SK-N-DZ (cell line): ENCODE measurements at regions not wholly inside any gene's neighbourhood (a gene's known extent, or its start where the extent isn't known, plus 50 kb on each side); places are given as distances from the start of the nearest gene placed in this dataset.
A peak's percentile ranks its signal among the peaks of the same experiment; 100 is the strongest.
"Not testable (repeated sequence)": the region's sequence is repeated elsewhere in the genome, so short reads cannot be mapped to it uniquely, and the experiment has no call there.

Experiments used
- DNase-seq: peaks from one replicate; pipeline ENCODE4 v3.0.0-alpha.2; 2015; ENCODE audit warnings: low spot score
- small RNA-seq, 2 experiments: library from RNA; depleted of rRNA; stranded (forward); fragments of <200 nt; gene quantifications; one replicate each; pipeline ENCODE3, GENCODE V24; 2014

DNA sequence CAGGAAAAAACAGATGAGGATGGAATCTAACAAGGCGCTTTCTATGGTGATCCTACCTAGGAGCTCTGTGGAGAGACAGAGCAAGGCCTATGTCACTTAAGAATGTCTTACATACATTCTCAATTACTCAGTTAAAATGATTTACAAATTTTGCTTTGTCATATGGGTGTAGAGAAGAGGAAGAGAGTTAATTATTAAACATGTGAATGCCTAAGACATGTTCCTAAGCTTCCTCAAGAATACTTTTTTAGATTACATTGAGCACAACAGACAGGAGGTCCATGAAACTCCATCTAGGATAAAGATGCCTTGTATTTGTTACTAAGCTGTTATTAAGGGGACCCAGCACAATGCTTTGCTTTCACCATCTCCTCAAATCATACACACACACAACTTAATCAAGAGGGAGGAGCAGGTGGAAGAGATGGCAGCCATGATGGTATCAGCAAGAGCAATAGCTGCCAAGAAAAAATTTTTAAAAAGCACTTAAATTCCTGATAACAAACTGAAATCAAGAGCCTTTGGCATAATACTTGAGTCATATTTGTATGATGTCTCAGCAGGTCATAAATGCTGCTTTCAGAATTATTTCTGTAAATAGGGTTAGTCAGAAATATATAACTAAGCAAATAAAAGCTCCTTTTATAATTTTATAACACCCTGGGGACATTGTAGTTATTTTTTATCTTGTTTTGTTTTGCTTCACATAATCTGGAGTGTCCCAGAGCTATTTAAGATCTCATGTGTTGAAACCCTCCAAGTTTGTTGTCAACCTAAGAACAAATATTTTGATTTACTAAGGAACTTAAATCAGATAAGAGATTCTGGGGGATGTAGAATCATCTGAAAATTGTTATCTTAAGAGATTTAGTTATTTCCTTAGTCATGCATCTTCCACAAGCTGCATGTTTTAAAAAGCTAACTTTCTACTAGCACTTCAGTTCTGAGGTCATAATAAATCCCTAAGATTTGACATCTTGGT lies 70.0 kb upstream of the CD2AP start:
- DNase-seq: no peak

DNA sequence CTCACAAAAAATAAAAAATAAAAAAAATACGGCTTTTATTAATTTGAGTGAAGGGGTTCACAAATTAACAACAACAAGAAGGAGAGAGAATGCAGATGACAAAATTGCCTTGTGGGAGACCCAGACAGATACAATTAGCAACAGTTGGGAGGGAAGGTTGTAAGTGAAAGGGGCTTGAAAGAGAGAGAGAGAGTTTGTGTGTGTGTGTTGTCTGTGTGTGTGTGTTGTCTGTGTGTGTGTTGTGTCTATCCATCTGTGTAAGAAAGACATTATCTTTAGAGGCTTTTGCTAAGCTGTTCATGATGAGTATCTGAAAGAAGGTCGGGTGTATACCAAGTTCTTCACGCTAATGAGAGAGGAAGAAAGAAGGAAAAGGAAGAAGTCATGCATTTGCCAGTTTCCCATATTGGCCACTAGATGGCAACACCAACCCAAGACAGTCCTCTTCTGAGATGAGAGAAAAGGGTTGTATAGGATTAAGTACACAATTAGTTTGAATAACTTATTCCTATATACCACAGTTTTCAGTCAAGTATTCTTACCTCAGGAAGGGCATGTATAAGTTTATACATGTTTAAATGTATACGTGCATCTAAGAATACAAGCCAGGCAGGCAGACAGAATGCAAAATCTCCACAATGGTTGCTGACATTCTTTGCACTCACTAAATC lies 63.7 kb upstream of the CD2AP start:
- peak; percentile 46 for DNase-seq

DNA sequence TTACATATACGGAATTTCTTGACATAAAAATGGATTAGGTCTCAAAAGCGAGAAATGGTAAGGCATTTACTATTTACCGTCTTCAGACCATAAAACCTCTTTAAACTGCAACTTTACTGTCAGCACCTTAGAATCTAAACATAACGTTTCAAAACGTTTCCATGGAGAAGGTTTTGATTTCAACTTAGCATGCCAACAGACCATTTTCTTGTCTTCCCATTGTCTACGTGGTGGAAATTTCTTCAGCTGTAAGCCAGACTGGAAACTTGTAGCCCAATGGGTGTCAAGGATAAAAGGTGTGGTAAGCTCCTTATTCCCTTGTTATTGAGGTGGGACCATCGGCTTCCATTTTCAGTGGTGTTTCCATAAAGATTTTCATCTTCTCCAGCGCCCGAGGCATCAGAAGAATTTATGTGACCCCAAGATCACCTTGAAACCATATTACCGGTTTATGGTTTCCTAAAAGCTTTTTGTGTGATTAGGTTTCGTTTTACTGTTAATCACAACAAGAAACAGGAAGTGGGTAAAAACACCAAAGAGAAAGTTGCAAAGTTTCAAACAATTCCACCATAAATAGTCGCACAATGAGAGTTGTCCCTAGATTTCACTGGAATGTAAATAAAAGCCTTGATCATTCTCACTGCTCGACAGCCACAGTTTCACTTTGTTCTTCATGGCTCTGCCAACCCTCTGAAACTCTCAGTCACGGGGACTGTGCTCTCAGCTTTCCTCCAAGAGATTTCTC lies 63.0 kb upstream of the CD2AP start:
- DNase-seq: no peak

DNA sequence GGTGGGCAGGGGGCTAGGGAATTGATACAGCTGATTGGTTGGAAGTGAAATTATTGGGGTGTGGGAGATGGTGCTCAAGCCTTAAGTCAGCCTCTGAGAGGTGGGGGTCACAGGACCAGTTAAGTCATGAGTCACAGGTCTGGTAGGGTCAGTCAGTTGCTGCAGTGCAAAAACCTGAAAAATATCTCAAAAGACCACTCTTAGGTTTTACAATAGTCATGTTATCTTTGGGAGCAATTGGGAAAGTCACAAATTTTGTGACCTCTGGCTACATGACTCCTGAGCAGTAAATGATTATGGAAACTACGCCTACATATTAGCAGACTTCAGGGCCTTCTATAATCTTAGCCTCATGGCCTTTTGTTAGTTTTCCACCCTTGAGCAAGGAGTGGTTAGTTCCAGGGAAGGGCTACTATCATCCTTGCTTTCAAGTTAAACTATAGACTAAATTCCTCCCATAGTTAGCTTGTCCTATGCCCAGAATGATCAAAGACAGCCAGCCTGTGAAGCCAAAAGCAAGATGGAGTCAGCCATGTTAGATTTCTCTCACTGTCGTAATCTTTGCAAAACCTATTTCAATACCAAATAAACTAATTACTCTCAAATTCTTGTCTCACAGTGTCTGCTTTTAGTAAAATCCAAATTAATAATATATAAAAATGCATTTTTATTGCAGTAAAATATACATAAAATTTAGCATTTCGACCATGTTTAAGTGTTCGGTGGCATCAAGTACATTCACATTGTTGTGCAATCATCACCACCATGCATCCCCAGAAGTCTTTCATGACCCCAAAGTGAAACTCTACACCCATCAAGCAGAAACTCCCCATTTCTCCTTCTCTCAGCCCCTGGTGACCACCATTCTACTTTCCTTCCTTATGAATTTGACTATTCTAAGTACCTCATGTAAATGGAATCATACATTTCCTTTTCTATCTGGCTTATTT lies 60.9 kb upstream of the CD2AP start:
- DNase-seq: no peak

DNA sequence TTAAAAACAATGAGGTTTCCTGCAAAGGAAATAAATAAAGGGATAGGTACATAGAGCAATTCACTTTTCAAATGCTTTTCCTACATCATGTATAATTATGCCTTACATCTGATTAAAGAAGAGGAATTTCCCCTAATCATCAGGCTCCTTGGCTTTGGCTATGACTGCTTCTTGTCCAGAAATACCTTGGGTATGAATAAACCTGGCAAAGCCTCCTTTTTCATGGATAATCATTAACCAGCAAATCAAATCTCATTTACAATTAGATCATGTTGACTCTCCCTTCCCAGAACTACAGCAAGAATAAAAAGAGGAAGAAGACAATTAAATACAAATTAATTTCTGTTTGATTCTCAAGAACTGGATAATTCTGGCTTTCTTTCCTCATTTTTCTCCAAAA lies 58.0 kb upstream of the CD2AP start:
- no peak for DNase-seq

DNA sequence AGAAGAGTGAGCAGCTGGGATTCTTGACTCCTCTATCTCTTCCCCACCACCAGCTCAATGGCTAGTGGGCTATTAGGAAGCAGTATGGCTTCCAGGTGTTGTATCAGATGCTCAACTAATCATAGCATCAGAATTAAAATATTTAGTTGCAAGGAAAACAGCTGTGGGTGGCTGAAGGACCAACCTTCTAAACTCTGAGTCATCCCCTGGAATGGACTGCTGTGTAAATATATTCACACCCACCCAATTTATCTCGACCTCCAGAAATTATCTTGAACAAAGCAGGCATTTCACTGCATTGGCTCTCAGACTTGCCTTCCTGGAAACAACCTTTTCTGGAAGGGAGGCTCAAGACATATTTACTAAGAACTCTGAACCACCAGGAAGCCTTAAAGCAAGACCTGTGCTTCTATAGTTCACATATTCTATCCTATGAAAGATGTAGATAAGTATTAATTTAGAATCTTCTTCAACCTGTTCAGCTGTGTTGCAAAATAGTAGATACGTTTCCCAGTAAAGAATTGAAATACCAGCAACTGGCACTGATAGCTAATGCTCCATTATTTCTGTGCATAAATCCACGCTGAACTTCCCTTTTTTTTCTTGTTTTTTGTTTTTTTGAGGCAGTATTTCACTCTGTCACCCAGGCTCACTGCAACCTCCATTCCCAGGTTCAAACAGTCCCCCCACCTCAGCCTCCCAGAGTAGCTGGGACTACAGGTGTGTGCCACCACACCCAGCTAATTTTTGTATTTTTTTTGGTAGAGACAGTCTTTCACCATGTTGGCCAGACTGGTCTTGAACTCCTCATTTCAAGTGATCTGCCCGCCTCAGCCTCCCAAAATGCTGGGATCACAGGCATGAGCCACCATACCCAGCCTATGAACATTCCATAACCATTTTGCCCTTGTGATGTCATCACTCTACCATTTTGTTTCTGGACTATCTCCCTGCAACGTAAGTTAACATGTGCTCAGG lies 56.9 kb upstream of the CD2AP start:
- no peak for DNase-seq

DNA sequence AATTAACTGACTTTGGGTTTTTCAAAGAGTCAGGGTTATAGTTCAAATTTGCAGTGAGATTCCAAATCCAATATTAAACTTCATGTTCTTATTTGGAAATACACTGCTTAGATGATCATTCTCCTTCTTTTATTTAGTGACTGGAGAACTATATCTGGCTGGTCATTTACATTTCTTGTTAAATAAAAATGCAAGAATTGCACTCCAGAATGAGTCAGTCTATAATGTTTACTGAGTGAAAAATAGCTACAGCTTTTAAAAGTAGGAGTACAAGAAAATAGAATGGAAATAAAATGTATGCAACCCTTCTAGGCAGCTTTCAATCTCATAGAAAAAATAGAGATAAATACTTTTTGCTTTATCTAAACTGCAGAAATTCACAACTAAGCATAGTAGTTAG lies 54.5 kb upstream of the CD2AP start:
- DNase-seq: no peak

DNA sequence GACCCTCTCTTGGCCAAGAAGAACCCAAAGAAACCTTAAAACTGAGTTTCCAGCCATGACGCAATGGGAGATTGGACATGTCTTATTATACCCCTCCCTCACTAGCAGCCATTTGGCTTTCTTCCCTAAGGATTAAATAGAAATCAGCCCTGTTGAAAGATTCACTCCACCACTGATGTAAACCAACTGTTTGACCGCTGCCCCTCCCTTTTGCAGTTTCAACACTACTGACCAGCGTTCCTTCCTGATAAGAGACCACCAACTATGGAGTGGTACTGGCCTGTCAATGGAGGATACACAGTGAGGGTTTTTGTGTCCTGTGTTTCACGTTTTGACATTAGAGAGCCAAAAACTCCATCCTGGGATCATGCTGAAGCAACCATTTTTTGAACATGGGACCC lies 53.2 kb upstream of the CD2AP start:
- no peak for DNase-seq

DNA sequence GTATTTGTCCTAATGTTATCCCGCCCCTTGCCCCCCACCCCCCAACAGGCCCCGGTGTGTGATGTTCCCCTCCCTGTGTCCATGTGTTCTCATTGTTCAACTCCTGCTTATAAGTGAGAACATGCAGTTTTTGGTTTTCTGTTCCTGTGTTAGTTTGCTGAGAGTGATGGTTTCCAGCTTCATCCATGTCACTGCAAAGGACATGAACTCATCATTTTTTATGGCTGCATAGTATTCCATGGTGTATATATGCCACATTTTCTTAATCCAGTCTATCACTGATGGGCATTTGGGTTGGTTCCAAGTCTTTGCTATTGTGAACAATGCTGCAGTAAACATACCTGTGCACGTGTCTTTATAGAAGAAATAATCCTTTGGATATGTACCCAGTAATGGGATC lies 51.9 kb upstream of the CD2AP start:
- DNase-seq: not testable (repeated sequence)

DNA sequence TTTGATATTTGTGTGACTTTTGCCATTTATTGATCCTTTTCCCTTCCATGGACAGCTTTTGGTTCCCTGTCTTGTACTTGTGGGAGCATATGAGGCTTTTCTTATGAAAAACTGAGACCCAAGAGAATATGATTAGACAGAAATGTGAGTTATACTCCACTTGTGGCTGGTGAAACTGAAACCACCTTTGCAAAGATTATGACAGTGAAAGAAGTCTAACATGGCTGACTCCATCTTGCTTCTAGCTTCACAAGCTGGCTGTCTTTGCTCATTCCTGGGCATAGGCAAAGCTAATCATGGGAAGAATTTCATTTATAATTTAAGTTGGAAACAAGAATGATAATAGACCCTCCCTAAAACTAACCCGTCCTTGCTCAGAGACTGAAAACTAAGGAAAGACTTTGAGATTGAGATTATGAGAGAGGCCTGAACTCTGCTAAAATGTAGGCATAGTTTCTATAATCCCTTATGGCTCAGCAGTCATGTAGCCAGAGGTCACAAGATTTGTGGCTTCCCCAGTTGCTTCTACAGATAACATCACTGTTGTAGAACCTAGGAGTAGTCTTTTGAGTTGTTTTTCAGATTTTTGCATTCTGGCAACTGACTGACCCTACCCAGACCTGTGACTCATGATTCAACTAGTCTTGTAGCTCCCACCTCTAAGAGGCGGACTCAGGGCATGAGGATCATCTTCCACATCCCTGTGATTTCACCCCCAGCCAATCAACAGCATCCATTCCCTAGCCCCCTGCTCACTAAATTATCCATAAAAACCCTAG lies 50.9 kb upstream of the CD2AP start:
- DNase-seq: no peak

DNA sequence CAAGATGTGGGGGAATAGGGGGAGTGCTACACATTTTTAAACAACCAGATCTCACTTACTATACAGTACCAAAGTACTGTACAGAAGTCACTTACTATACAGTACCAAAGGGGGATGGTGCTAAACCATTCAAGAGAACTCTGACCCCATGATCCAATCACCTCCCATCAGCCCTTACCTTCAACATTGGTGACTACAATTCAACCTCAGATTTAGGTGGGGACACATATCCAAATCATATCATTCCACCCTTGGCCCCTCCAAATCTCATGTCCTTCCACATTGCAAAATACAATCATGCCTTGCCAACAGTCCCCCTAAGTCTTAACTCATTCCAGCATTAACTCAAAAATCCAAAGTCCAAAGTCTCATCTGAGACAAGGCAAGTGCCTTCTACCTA lies 49.9 kb upstream of the CD2AP start:
- DNase-seq: no peak

Small RNA genes in the stretch of these regions (small RNA-seq; reads per million reads assigned to genes)
- gene B3GNTL1P2: 0 reads per million in 2 experiments
